ENCODE measurements at regions not wholly inside any gene's neighbourhood (a gene's known extent, or its start where the extent isn't known, plus 50 kb on each side); places are given as distances from the start of the nearest gene placed in this dataset.

- no peak for DNase-seq
These were observed 96.4 kb upstream of the FTMT start for GRCh38 chr5:121755266-121755665.

- DNase-seq = no peak
These were observed 93.9 kb upstream of the FTMT start for GRCh38 chr5:121757753-121758152.

- no peak for DNase-seq
These were observed 93.1 kb upstream of the FTMT start for GRCh38 chr5:121758615-121759014.

GRCh38 chr5:121762426-121762825 is 89.3 kb upstream of the FTMT start:
- no peak for DNase-seq

GRCh38 chr5:121763665-121764064 is 88.0 kb upstream of the FTMT start:
- no peak for DNase-seq

- no peak for DNase-seq
These were observed 71.3 kb upstream of the FTMT start for GRCh38 chr5:121780406-121780805.

- no peak for DNase-seq
These were observed 68.0 kb upstream of the FTMT start for GRCh38 chr5:121783700-121784099.

- no peak for DNase-seq
These were observed 57.9 kb upstream of the FTMT start for GRCh38 chr5:121793791-121794190.

- no peak for DNase-seq
These were observed 56.2 kb upstream of the FTMT start for GRCh38 chr5:121795511-121795910.

- no peak for DNase-seq
These were observed 53.8 kb upstream of the FTMT start for GRCh38 chr5:121797681-121798518.
